Fibroblast of lung (primary cell): ENCODE measurements at regions not wholly inside any gene's neighbourhood (a gene's known extent, or its start where the extent isn't known, plus 50 kb on each side); places are given as distances from the start of the nearest gene placed in this dataset.

Source experiments
- CTCF ChIP-seq, 2 donors: IDR thresholded peaks in 1 of 2; conservative IDR thresholded peaks in 1 of 2; 1 replicate in 1 of 2; 2 replicates in 1 of 2; pipeline ENCODE4 v1.5.1; 2011 to 2012; ENCODE audit warnings: low read length in 2 of 2, control low read depth in 1 of 2, inconsistent platforms in 1 of 2, low read depth in 1 of 2, mild to moderate bottlenecking in 1 of 2
- EZH2 ChIP-seq: IDR thresholded peaks from 2 replicates; pipeline ENCODE4 v1.5.1; 2012; ENCODE audit warnings: low read length, control low read depth, mild to moderate bottlenecking; ENCODE audit errors: missing control alignments

DNA sequence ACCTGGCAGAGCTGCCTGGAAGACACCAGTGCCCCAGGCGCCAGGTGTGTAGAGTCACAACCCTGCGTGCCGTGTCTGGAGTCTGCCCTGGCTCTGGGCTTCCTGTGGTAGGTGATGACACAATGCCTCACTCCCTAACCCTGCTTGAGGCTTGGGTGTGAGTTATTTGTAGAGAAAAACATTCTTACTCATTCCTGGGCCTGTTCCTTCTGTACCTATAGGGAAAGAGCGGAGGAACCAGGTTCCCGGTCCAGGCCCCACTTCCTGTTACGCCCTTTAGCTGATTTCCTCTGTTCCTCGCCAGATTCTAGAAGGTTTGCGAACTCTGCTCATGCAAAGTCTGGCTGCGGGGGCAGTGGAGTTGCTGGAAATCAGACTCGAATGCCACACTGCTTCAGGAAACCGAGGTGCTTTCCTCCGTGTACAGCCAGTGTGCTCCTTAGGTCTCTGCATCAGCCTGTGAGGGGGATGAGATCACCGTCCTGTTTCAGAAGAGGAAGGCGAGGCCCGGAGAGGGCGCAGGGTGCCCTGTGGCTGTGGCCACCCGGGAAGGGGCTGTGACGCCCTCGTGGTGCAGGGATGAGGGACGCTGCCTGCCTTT is 67.1 kb upstream of the DUSP22 start:
- TF ChIP-seq CTCF (conservative IDR thresholded peaks at IDR 0.05 in 1 of 2, IDR thresholded peaks at IDR 0.05 in 1 of 2; ENCODE audit: low read depth in 1 of 2, low read length in 2 of 2) (no peak), EZH2 (no peak)
